Dendritic cell treated with granulocyte-macrophage colony-stimulating factor and Interleukin-4, amounts not matched to agents 40 ng/mL and 50 ng/mL, for 4 days (primary cell): ENCODE measurements at regions not wholly inside any gene's neighbourhood (a gene's known extent, or its start where the extent isn't known, plus 50 kb on each side); places are given as distances from the start of the nearest gene placed in this dataset.

Experiments used
- H3K27ac Mint-ChIP-seq: one replicate; pipeline ENCODE4 v1.8.0; 2022; ENCODE audit warnings: mild to moderate bottlenecking, mixed read lengths
- H3K27me3 Mint-ChIP-seq: one replicate; pipeline ENCODE4 v1.8.0; 2022; ENCODE audit warnings: mild to moderate bottlenecking, mixed read lengths
- H3K36me3 Mint-ChIP-seq: one replicate; pipeline ENCODE4 v1.8.0; 2022; ENCODE audit warnings: low read depth, mixed read lengths
- H3K4me1 Mint-ChIP-seq: one replicate; pipeline ENCODE4 v1.8.0; 2022; ENCODE audit warnings: low read depth, mixed read lengths
- H3K4me3 Mint-ChIP-seq: one replicate; pipeline ENCODE4 v1.8.0; 2022; ENCODE audit warnings: mild to moderate bottlenecking, moderate library complexity, mixed read lengths
- H3K9me3 Mint-ChIP-seq: one replicate; pipeline ENCODE4 v1.8.0; 2022; ENCODE audit warnings: mixed read lengths
- intact Hi-C: fragments of 100-400 bp; cut with micrococcal nuclease; formaldehyde crosslinking; loops from one replicate; pipeline ENCODE4 v1.15.0; 2022

- no peaks in the 10 kb centered on the region for H3K27me3 Mint-ChIP-seq
- H3K36me3 Mint-ChIP-seq: no peaks in the 10 kb centered on the region
- H3K4me1 Mint-ChIP-seq: no peaks in the 10 kb centered on the region
- intact Hi-C loops: no loop called here
- no peak overlapping the region for H3K4me3 Mint-ChIP-seq
- peaks cover 10% of the 10 kb centered on the region for H3K9me3 Mint-ChIP-seq
- H3K27ac Mint-ChIP-seq: no peak overlapping the region
Observed at GRCh38 chr5:155389498-155389897, 375.9 kb downstream of the KIF4B start.

DNA sequence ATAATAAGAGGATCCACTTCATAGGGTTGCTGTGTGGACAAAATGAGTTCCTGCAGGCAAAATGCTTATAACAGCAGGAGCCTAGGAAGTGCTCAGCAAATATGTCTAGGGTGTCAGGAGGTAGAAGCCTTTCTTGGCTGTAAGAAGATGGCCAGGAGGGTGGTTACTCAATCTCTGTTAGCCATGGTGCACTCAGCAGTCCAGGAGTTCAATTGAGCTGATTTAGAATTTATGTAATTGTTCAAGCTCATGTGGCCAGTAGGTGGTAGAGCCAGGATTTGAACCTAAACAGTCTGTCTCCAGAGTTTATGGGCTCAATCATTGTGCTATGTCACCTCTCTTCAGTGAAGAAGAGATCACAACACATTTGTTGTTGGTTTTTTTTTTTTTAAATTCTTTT, 381.2 kb downstream of the KIF4B start:
- H3K27me3 Mint-ChIP-seq: no peaks in the 10 kb centered on the region
- intact Hi-C loops: no loop called here
- no peaks in the 10 kb centered on the region for H3K4me1 Mint-ChIP-seq
- no peak overlapping the region for H3K4me3 Mint-ChIP-seq
- H3K27ac Mint-ChIP-seq: no peak overlapping the region
- H3K36me3 Mint-ChIP-seq: no peaks in the 10 kb centered on the region
- H3K9me3 Mint-ChIP-seq: no peaks in the 10 kb centered on the region

DNA sequence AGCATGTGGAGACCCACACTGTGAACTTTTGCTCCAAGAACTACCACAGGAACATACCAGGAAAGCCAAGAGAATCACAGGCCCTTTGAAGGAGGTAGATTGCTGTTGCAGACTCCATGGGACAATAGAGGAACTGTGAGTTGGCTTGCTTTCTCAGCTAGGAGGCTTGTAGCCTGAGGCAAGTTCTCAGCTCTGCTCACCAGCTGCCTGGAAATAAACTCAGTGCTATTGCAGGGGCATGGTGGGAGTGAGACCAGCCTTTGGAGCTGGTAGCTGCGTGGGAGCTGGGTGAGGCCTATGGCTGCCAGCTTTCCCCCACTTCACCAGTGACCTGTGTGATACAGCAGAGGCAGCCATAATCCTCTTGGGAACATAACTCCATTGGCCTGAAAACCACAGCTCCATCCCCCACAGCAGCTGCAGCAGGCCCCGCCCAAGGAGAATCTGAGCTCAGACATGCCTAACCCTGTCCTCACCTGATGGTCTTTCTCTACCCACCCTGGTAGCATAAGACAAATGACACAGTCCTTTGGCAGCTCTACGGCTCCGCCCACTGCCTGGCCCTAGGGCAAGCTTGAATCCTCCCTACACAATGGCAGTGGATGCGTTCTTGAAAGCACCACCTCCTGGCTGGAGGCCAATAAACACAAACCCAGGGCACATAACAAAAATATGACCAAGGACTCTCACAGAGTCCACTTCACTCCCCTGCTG, 389.5 kb downstream of the KIF4B start:
- no peak overlapping the region for H3K27ac Mint-ChIP-seq
- no peak overlapping the region for H3K4me3 Mint-ChIP-seq
- intact Hi-C loops: no loop called here
- peaks cover 36% of the 10 kb centered on the region for H3K9me3 Mint-ChIP-seq
- no peaks in the 10 kb centered on the region for H3K36me3 Mint-ChIP-seq
- no peaks in the 10 kb centered on the region for H3K4me1 Mint-ChIP-seq
- H3K27me3 Mint-ChIP-seq: no peaks in the 10 kb centered on the region

DNA sequence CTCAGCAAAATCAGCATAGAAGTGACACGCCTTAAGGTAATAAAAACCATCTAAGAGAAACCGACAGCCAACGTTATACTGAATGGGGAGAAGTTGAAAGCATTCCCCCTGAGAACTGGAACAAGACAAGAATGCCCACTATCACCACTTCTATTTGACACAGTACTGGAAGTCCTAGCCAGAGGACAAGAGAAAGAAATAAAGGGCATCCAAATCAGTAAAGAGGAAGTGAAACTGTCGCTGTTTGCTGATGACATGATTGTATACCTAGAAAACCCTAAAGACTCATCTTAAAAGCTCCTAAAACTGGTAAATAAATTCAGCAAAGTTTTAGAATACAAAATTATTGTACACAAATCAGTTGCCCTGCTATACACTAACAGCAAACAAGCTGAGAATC, 393.3 kb downstream of the KIF4B start:
- peaks cover 34% of the 10 kb centered on the region for H3K9me3 Mint-ChIP-seq
- H3K4me1 Mint-ChIP-seq: no peaks in the 10 kb centered on the region
- no peaks in the 10 kb centered on the region for H3K27me3 Mint-ChIP-seq
- intact Hi-C loops: no loop called here
- no peak overlapping the region for H3K4me3 Mint-ChIP-seq
- no peaks in the 10 kb centered on the region for H3K36me3 Mint-ChIP-seq
- no peak overlapping the region for H3K27ac Mint-ChIP-seq

DNA sequence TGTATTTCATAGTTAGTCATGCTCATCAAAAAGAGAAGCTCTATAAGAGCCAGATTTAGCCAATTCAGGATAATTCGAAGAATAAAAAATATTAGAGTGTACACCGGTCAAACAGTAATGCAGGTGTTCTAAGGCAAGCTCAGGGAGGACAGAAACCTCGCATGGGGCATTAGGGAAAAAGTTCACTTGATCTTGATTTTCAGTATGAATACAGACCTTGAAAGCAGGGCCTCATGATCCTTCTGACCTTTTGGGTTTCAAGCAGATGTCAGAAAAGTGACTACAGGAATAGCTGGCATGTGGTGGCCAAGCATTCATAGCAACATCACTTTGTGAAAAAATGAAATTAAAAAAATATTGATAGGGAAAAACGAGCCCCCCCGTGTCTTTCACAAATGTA, 394.9 kb downstream of the KIF4B start:
- no peaks in the 10 kb centered on the region for H3K4me1 Mint-ChIP-seq
- peaks cover 19% of the 10 kb centered on the region for H3K9me3 Mint-ChIP-seq
- no peaks in the 10 kb centered on the region for H3K27me3 Mint-ChIP-seq
- no peak overlapping the region for H3K4me3 Mint-ChIP-seq
- intact Hi-C loops: no loop called here
- no peaks in the 10 kb centered on the region for H3K36me3 Mint-ChIP-seq
- H3K27ac Mint-ChIP-seq: no peak overlapping the region

DNA sequence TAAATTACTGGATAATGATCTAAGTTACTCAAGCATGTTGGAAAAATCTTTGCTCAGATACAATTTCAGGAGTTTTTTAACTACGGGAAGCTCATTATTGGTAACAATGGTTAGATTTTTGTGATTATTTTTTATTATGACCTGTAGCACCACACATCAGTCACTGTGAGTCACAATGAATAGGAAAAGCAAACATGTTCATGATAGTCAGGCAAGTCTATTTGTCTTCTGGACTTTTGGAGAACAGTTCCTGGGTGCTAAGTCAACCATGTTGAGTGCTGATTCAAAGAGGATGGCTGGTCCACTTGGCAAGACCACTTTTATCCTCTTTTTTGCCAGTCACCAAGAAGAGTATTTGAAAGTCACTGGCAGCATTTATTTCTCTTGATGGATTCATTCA, 403.2 kb downstream of the KIF4B start:
- intact Hi-C loops: no loop called here
- H3K27me3 Mint-ChIP-seq: no peaks in the 10 kb centered on the region
- H3K4me3 Mint-ChIP-seq: no peak overlapping the region
- no peaks in the 10 kb centered on the region for H3K9me3 Mint-ChIP-seq
- no peaks in the 10 kb centered on the region for H3K36me3 Mint-ChIP-seq
- H3K4me1 Mint-ChIP-seq: no peaks in the 10 kb centered on the region
- no peak overlapping the region for H3K27ac Mint-ChIP-seq

GRCh38 chr5:155418960-155419579, 405.5 kb downstream of the KIF4B start:
- Mint-ChIP-seq H3K36me3 (no peaks in the 10 kb centered on the region), H3K9me3 (no peaks in the 10 kb centered on the region), H3K4me1 (no peaks in the 10 kb centered on the region), H3K27me3 (no peaks in the 10 kb centered on the region), H3K4me3 (no peak overlapping the region), H3K27ac (no peak overlapping the region)
- intact Hi-C loops: no loop called here

- intact Hi-C loops: no loop called here
- Mint-ChIP-seq H3K27me3 (no peaks in the 10 kb centered on the region), H3K4me1 (peaks cover 5% of the 10 kb centered on the region), H3K4me3 (no peak overlapping the region), H3K27ac (no peak overlapping the region), H3K9me3 (peaks cover 28% of the 10 kb centered on the region), H3K36me3 (no peaks in the 10 kb centered on the region)
Observed at GRCh38 chr5:155430192-155430591, 416.6 kb downstream of the KIF4B start.

DNA sequence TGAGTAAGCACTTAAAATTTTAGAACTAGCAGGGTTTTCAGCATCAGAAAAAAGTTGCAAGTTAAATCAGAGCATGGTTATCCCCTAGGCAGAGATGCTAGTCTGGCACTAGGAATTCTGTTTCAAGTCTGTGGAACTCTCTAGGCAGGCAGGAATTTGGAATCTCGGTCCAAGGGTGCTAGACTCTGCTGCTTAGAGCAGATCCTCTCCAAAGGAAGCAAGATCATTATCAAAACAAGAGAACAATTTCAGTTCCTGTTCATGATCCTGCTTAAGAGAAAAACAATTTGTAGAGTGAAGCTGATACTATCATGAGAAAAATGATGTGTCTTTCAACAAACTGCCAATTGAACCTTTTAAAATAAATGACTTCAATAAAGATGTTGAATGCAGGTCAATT, 420.7 kb downstream of the KIF4B start:
- H3K4me1 Mint-ChIP-seq: peaks cover 5% of the 10 kb centered on the region
- intact Hi-C loops: no loop called here
- no peak overlapping the region for H3K4me3 Mint-ChIP-seq
- H3K36me3 Mint-ChIP-seq: no peaks in the 10 kb centered on the region
- peaks cover 30% of the 10 kb centered on the region for H3K9me3 Mint-ChIP-seq
- no peaks in the 10 kb centered on the region for H3K27me3 Mint-ChIP-seq
- peak overlapping the region; percentile 56 for H3K27ac Mint-ChIP-seq

- intact Hi-C loops: no loop called here
- H3K27me3 Mint-ChIP-seq: no peaks in the 10 kb centered on the region
- H3K27ac Mint-ChIP-seq: peak overlapping the region; percentile 56
- H3K4me1 Mint-ChIP-seq: peaks cover 5% of the 10 kb centered on the region
- no peaks in the 10 kb centered on the region for H3K36me3 Mint-ChIP-seq
- H3K4me3 Mint-ChIP-seq: no peak overlapping the region
- peaks cover 30% of the 10 kb centered on the region for H3K9me3 Mint-ChIP-seq
Observed at GRCh38 chr5:155434681-155435080, 421.1 kb downstream of the KIF4B start.

DNA sequence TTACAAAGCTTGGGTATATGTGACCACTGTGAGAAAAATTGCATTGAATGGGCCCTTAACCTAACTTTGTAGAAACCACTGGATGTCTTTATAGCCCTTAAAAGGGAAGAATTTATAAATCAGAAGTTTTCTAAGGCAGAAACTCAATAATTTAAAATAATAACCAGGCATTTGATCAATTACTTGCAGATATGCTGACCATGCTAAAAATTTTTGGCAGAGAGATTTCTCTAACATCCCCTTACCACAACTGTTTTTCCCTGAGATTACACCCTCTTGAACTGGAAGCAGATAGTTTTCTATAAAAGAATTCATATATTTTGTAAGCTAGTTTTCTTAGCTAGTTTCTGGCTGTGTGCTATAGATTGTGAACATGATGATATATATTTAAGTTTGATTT, 428.3 kb downstream of the KIF4B start:
- no peaks in the 10 kb centered on the region for H3K4me1 Mint-ChIP-seq
- peaks cover 6% of the 10 kb centered on the region for H3K9me3 Mint-ChIP-seq
- intact Hi-C loops: no loop called here
- H3K27ac Mint-ChIP-seq: no peak overlapping the region
- H3K4me3 Mint-ChIP-seq: no peak overlapping the region
- no peaks in the 10 kb centered on the region for H3K27me3 Mint-ChIP-seq
- H3K36me3 Mint-ChIP-seq: no peaks in the 10 kb centered on the region

DNA sequence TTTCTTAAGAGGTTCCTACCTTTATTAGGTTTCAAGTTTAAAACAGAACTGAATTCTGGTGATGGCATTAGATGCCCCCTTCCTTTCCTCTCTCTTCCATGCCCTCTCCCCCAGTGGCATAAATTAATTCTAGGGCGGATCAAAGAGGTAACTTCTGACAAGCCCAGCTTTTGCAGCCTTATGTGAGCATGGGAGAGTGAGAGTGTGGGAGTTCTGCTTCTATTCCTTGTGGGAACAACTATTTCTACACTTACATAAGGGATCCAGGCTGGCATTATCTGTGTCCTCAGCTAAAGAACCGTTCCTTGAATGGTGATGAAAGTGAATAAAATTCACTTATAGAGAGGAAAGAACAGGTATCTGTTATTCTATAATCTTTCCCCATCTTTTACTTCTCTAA, 437.6 kb downstream of the KIF4B start:
- intact Hi-C loops: no loop called here
- Mint-ChIP-seq H3K36me3 (no peaks in the 10 kb centered on the region), H3K27me3 (no peaks in the 10 kb centered on the region), H3K4me3 (no peak overlapping the region), H3K27ac (no peak overlapping the region), H3K9me3 (peaks cover 24% of the 10 kb centered on the region), H3K4me1 (no peaks in the 10 kb centered on the region)

DNA sequence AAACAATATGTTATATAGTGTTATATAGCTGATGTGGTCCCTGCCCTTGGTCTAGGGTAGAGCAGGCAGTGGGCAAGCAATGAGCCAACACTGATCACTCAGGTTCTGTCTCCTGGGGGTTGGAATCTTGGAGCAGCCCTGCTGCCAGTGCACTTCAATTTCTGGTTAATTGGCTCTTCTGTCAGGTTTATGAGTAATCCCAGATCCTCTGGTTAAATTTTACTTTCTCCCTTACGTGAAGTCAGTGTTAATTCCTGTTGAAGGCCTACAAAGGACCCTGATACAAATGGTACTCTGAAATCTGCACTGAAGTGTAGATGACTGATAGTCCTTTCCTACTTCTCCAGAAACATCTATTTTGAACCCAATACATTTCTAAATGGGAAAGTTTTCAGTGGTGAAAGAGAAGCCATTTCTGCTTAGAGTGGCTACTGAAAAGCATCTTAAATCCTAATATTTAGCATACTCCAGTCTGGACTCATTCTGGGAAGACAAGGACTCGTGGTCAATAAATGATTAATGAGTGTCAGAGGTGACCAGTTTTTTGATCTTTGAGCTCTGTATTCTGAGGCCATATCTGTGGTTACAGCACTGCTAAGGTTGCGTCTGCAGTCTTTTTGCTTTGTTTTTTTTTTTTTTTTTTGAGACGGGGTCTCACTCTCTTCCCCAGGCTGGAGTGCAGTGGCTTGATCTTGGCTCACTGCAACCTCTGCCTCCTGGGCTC, 442.4 kb downstream of the KIF4B start:
- Mint-ChIP-seq H3K27ac (no peak overlapping the region), H3K4me1 (no peaks in the 10 kb centered on the region), H3K4me3 (no peak overlapping the region), H3K9me3 (no peaks in the 10 kb centered on the region), H3K36me3 (no peaks in the 10 kb centered on the region), H3K27me3 (no peaks in the 10 kb centered on the region)
- intact Hi-C loops: no loop called here

DNA sequence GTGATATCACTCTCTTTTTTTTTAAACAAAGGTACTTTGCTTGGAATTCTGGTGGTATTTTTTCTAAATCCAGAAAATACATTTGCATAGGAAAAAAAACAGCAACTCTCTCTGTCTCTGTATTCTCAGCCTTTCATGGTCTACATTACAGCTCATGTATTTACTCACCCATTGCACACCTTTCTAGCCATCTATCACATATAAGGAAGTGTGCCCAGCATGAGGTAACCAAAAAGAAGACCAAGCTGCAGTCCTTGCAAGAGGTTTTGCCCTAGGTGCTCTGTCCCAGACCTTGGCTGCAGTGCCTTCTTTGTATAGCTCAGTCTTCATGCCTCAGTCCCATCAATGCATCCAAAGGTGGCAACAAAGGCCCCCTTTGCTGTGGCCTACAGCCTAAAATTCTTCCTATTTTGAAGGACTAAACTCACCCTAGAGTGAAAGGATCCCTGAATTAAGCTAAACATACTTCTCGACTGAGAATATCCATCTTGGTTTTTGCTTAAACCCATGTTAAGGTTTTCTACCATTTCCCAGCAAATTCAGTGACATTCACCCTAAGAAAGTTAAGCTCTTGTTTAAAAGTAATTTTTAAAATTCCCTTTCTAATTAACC, 446.4 kb downstream of the KIF4B start:
- Mint-ChIP-seq H3K9me3 (peaks cover 14% of the 10 kb centered on the region), H3K4me3 (no peak overlapping the region), H3K36me3 (no peaks in the 10 kb centered on the region), H3K27me3 (no peaks in the 10 kb centered on the region), H3K27ac (no peak overlapping the region), H3K4me1 (no peaks in the 10 kb centered on the region)
- intact Hi-C loops: no loop called here
